HG02763 (cell line): ENCODE measurements at regions not wholly inside any gene's neighbourhood (a gene's known extent, or its start where the extent isn't known, plus 50 kb on each side); places are given as distances from the start of the nearest gene placed in this dataset.
"Not testable (repeated sequence)": the region's sequence is repeated elsewhere in the genome, so short reads cannot be mapped to it uniquely, and the experiment has no call there.

Experiments used
- ATAC-seq: cut with Tn5 transposase; IDR thresholded peaks from one replicate; pipeline ENCODE4 v1.9.1; 2021; ENCODE audit warnings: mild to moderate bottlenecking, moderate library complexity; ENCODE audit not compliant: unreplicated experiment

GRCh38 chr5:57727591-57727990 is 245.0 kb upstream of the ACTBL2 start:
- no peak for ATAC-seq

DNA sequence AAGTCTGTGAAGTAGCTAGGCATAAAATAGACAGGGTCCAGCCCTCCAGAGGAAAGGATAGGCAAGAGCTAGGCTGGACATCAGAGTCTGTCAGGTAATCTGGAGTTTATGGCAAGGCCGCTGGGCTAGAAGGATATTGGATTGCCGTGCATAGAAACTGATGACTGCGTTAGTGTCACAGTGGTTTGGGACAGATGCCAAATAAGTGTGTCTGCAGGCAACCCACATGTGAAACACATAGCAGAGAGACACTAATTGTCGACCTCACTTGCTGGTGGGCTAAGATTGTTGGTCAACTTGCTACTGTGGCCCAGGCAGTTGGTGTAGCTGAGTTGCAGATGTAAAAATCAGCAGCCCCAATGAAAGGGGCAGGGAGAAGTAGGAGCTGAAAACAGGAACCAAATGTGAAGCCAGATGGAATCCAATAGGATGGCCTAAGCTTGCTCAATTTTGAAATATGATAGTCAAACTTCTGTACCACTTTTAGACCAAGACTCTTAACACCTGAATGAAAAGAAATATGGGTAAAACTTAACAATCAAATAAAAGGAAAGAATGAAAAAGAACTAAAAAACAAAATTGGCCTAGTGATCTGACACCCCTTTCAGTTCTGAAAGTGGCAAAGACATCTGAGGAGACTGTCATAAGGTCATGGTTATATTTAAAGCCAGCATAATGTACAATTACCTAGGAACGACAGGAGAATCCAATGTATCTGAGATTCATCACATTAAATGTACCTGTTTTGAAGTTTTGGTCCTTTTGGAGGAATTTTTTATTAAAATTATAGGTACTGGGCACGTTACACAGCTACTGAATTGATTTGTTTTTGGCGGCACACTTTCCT is 243.3 kb upstream of the ACTBL2 start:
- no peak for ATAC-seq

GRCh38 chr5:57724836-57725235 is 242.2 kb upstream of the ACTBL2 start:
- no peak for ATAC-seq

DNA sequence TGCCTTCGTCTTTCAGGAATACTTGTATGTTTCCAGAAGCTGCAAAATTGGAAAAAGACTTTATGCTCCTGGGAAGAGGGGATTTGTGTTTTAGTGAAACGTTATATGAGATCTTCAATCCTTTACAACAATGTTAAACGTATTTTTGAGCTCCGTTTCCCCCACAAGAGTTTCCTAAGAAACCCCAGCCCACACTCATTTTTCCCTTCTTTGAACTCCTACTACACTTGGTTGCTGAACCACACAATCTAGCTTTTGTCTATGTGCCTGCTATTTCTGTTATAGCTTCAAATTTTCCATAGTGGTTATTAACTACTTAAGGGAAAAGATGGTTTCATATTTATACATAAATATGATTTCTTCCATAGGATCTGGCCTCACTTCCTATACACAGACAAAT is 238.6 kb upstream of the ACTBL2 start:
- ATAC-seq: no peak

- ATAC-seq: no peak
These were observed 238.0 kb upstream of the ACTBL2 start for GRCh38 chr5:57720656-57721055.

DNA sequence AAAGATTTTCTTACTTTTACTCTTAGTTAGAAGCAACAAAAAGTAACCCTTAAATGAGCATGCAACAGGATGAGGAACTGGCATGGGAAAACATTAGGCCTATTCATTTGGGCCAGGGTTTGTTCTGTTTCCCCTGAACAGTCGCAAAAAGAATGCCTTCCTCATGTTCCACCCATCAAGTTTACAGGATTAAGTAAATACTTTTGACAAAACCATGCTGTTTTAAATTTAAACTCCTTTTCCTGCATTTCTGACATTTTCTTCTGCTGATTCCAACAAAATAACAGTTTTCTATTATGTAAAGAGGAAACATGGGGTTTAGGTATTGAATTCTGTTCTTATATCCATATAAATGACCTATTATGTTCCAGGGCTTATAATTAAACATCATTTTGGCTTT is 236.6 kb upstream of the ACTBL2 start:
- ATAC-seq: no peak

GRCh38 chr5:57718155-57718554 is 235.5 kb upstream of the ACTBL2 start:
- ATAC-seq: no peak

GRCh38 chr5:57717555-57717954 is 234.9 kb upstream of the ACTBL2 start:
- ATAC-seq: no peak

DNA sequence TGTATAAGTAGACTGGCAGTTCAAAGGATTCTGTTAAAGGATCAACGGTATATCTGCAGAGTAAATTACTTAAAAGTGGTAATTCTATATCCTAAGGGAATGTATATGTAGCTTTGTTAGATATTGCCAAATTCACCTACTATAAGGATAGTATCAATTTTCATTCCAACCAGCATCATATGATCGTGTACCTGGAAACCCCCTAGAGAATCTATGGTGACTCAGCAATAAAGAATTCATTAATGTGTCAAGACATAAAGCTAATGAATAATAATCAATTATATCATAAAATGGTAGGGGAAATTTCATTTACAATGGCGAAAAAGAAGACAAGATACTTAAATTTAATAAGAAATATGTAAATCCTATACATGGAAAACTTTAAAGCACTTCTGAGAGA is 234.1 kb upstream of the ACTBL2 start:
- no peak for ATAC-seq

GRCh38 chr5:57715296-57715695 is 232.7 kb upstream of the ACTBL2 start:
- no peak for ATAC-seq

- ATAC-seq: not testable (repeated sequence)
These were observed 230.9 kb upstream of the ACTBL2 start for GRCh38 chr5:57713535-57713934.

DNA sequence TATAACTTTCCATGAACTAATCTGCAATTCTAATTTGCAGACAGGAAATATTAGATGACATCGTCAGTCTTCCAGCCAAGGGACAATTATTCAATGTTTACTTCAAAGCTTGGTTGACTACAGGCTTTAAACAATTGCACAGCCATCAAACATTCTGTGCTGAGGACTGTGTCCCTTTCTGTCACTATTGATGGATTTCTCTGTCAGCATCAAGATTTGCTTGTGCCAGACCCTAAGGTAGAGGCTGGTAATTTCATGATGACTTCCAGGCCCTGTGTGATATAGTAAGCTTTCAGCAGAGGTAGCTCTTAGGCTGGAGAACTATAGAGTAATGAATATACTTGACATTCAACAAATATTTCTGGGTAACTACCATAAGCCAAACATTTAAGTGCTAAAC is 229.3 kb upstream of the ACTBL2 start:
- no peak for ATAC-seq

GRCh38 chr5:57711471-57711870 is 228.9 kb upstream of the ACTBL2 start:
- no peak for ATAC-seq

DNA sequence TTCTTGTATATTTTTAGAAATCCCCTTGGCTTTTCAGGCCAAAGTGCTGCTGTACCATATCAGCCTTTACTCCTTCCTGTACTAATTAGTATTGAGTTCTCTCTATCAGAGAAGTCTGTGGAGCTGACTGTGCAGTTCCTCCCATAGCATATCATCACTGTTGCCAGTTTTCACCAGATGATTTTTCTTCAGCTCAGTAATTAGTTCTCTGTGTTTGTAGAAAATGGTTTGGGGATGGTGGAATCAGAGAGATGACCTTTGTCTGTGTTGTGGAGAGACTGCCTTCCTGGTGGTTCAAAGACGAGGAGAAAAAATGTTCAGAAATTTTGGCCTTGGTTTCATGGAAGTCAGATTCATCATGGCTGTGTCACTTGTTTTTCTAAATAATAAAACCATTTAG is 227.5 kb upstream of the ACTBL2 start:
- ATAC-seq: no peak

DNA sequence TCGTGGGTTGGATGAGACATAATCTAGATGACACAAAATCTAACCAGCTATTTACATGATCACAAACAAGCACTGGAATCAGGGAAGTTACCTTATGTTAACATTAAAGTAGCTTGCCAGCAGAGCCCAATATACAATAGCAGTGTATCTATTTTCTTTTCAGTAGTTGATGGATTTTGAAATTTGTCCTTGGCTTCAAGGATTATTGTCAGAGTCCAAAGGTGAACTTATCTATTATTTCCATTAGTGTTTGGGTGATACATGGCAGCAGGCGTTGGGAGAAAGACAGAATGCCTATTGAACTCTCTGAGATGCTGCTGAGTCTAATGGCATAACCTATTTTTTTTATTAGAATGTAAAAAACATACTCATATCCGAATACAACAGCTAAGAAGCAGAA is 223.2 kb upstream of the ACTBL2 start:
- ATAC-seq: no peak

GRCh38 chr5:57703721-57704120 is 221.1 kb upstream of the ACTBL2 start:
- no peak for ATAC-seq

GRCh38 chr5:57700484-57700883 is 217.9 kb upstream of the ACTBL2 start:
- ATAC-seq: no peak

DNA sequence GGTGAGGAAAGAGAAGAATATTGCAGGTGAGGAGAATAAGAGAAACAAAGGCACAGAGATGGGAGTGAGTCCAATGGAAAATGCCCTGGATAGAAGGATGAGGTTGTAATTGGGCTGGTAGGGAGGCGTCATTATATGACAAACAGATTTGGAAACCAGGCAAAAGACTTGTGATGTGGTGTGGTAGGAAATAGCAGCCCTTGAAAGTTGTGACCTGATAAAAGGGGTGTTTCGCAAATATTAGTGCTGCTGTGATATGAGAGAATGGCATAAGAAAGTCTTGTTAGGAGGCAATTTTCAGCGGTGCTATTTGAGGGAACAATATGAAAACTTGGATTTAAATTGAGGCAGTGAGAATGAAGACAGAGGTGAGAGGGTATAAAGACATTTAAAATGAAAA is 217.5 kb upstream of the ACTBL2 start:
- no peak for ATAC-seq

GRCh38 chr5:57698802-57699201 is 216.2 kb upstream of the ACTBL2 start:
- no peak for ATAC-seq

DNA sequence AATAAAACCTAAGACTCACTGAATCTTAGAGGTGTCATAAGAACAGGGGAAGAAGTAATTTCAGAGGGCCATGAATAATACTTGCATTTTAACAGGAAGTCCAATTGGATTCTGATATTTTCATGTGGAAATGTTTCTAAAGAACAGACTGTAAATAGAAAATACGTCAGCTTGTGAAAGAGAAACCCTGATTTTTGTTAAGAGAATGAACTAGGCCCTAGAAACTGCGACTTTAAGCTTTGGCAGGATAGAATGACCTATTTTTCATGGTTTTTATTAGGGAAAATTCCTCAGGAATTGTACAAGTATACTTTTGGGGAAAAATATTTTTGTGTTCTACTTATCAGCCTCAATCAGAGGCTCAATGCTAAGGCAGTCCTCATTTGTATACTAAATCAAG is 215.5 kb upstream of the ACTBL2 start:
- no peak for ATAC-seq

DNA sequence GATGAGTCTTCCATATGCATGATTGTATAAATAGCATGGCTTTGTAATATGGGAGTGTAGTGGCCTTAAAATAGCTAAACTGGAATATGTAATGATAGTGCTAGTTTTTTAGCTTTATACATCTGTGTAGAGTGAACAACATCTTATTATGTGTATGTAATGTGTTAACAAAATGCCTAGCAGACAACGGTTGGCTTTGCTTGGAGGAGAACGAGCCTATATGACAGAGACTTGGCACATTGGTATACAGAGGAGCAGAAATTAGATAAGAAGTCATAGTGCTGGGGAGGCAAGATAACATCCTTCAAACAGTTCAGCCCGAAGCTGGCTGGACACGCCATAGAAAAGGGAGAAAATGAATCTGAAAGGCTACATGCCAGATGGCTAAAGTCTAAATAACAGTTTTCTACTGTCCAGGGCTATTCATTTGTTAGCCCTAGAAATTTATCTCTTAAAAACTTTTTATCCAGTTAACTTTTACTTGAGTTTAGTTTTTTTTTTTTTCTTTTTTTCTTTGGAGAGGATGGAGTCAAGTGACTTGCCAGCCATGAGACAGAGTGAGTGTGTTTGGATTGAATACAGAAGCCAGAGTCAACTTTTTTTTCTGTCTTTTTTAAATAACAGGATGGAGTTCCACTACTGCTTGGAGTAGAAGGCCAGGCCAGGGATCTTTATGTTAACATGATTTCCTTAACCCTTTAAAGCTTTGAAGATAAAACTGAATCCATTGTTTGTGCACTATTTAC is 214.4 kb upstream of the ACTBL2 start:
- ATAC-seq: no peak

DNA sequence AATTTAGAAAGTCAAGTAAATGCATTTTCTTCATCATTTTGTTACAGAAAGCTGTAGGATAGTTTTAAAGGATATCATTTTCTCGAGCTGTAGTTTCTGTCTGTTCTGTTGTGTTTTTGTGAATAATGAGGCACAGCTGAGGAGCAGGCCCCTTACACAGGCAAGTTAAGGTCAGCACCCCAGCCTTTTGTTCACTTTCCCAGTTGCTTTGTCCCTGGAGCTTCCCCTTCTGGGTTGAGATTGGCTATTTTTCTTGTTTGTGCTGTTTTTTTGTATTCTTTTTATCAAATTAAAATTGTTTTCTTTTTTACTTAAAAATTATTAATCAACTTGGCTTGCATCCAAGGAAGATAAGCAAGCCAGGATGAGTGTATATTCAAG is 213.8 kb upstream of the ACTBL2 start:
- no peak for ATAC-seq
